HL-60 (cell line): ENCODE measurements at regions not wholly inside any gene's neighbourhood (a gene's known extent, or its start where the extent isn't known, plus 50 kb on each side); places are given as distances from the start of the nearest gene placed in this dataset.

Experiments used
- CTCF ChIP-seq: IDR thresholded peaks from one replicate; pipeline ENCODE4 v1.5.1; 2011; ENCODE audit warnings: low read length, control low read depth, inconsistent platforms; ENCODE audit not compliant: insufficient read depth
- GABPA ChIP-seq: IDR thresholded peaks from 2 replicates; pipeline ENCODE4 v1.6.1; 2012; ENCODE audit warnings: low read depth
- POLR2AphosphoS5 ChIP-seq: IDR thresholded peaks from 2 replicates; pipeline ENCODE4 v1.6.1; 2012; ENCODE audit warnings: low read depth
- REST ChIP-seq: IDR thresholded peaks from 2 replicates; pipeline ENCODE4 v1.6.1; 2012; ENCODE audit warnings: low read depth; ENCODE audit not compliant: insufficient replicate concordance
- SPI1 ChIP-seq: IDR thresholded peaks from 2 replicates; pipeline ENCODE4 v1.6.1; 2012; ENCODE audit warnings: low read depth, mild to moderate bottlenecking, borderline replicate concordance

- TF ChIP-seq CTCF, result no peak
- TF ChIP-seq REST, result no peak
- TF ChIP-seq GABPA, result no peak
- no peak for TF ChIP-seq POLR2AphosphoS5
- no peak for TF ChIP-seq SPI1
Observed at GRCh38 chr16:5188318-5188988, 90.9 kb upstream of the EEF2KMT start.
